Naive thymus-derived CD8-positive, alpha-beta T cell (primary cell): ENCODE measurements at regions not wholly inside any gene's neighbourhood (a gene's known extent, or its start where the extent isn't known, plus 50 kb on each side); places are given as distances from the start of the nearest gene placed in this dataset.

Source experiments
- ATAC-seq, 2 donors: fragments of 150-1000 bp; cut with Tn5 transposase in 1 of 2; sonication (Bioruptor Pico), chemical (Tn5 transposase) in 1 of 2; 1 replicate in 1 of 2; 2 replicates in 1 of 2; pipeline ENCODE4 v1.10.0; 2021; ENCODE audit warnings: mild to moderate bottlenecking in 2 of 2, moderate library complexity in 2 of 2
- POLR2A ChIA-PET: fragments of 350-600 bp; sonication (Branson Sonifier 250); formaldehyde crosslinking; loops from one replicate; lab custom pipeline; 2021; ENCODE audit warnings: antibody characterized with exemption; lab: Charles Lee
- DNase-seq, 10 donors: peaks; one replicate each; pipeline versions ENCODE4 v3.0.0 to v3.0.0-alpha.2; 2020 to 2022
- H3K27ac Mint-ChIP-seq, 10 donors: one replicate each; pipeline ENCODE4 v1.8.0; 2020 to 2022; ENCODE audit warnings: mild to moderate bottlenecking in 10 of 10, mixed read lengths in 10 of 10, moderate library complexity in 4 of 10, inconsistent platforms in 1 of 10
- H3K27me3 Mint-ChIP-seq, 5 donors: one replicate each; pipeline ENCODE4 v1.8.0; 2021 to 2022; ENCODE audit warnings: mixed read lengths in 5 of 5
- H3K36me3 Mint-ChIP-seq, 3 donors: one replicate each; pipeline ENCODE4 v1.8.0; 2020 to 2022; ENCODE audit warnings: mixed read lengths in 3 of 3, mild to moderate bottlenecking in 2 of 3, inconsistent platforms in 1 of 3
- H3K4me1 Mint-ChIP-seq, 4 donors: one replicate each; pipeline ENCODE4 v1.8.0; 2021 to 2022; ENCODE audit warnings: mixed read lengths in 4 of 4
- H3K4me3 Mint-ChIP-seq, 10 donors: one replicate each; pipeline ENCODE4 v1.8.0; 2020 to 2022; ENCODE audit warnings: mild to moderate bottlenecking in 10 of 10, mixed read lengths in 10 of 10, moderate library complexity in 6 of 10, inconsistent platforms in 1 of 10
- H3K9me3 Mint-ChIP-seq, 9 donors: one replicate each; pipeline ENCODE4 v1.8.0; 2020 to 2022; ENCODE audit warnings: mixed read lengths in 9 of 9, mild to moderate bottlenecking in 3 of 9, inconsistent platforms in 1 of 9, moderate library complexity in 1 of 9

GRCh38 chr21:18089786-18090185, 154.8 kb upstream of the CHODL start:
- H3K4me1 Mint-ChIP-seq = no peaks in the 10 kb centered on the region
- POLR2A ChIA-PET = no interaction called here
- H3K4me3 Mint-ChIP-seq = no peak overlapping the region
- H3K27me3 Mint-ChIP-seq = peaks cover 0 to 6% (median 0%) of the 10 kb centered on the region in 5 donors
- no peak overlapping the region for H3K27ac Mint-ChIP-seq
- ATAC-seq = no peak
- H3K36me3 Mint-ChIP-seq = peaks cover 0 to 50% (median 0%) of the 10 kb centered on the region in 3 donors
- no peak for DNase-seq
- peaks cover 18 to 70% (median 48%) of the 10 kb centered on the region in 9 donors for H3K9me3 Mint-ChIP-seq

GRCh38 chr21:18070392-18070791, 174.2 kb upstream of the CHODL start:
- peaks cover 0 to 5% (median 0%) of the 10 kb centered on the region in 9 donors for H3K9me3 Mint-ChIP-seq
- H3K4me1 Mint-ChIP-seq = no peaks in the 10 kb centered on the region
- H3K36me3 Mint-ChIP-seq = no peaks in the 10 kb centered on the region
- ATAC-seq (no peak), DNase-seq (no peak)
- POLR2A ChIA-PET = no interaction called here
- peaks cover 0 to 2% (median 0%) of the 10 kb centered on the region in 5 donors for H3K27me3 Mint-ChIP-seq
- H3K4me3 Mint-ChIP-seq = no peak overlapping the region
- H3K27ac Mint-ChIP-seq = no peak overlapping the region

- Mint-ChIP-seq H3K36me3 (no peaks in the 10 kb centered on the region), H3K4me1 (no peaks in the 10 kb centered on the region), H3K27me3 (peaks cover 0 to 2% (median 0%) of the 10 kb centered on the region in 5 donors), H3K4me3 (no peak overlapping the region), H3K9me3 (peaks cover 0 to 5% (median 0%) of the 10 kb centered on the region in 9 donors), H3K27ac (no peak overlapping the region)
- POLR2A ChIA-PET = no interaction called here
- DNase-seq (no peak), ATAC-seq (no peak)
These were observed 174.8 kb upstream of the CHODL start for GRCh38 chr21:18069875-18070274.

GRCh38 chr21:18060402-18060801, 184.2 kb upstream of the CHODL start:
- Mint-ChIP-seq H3K9me3 (peaks cover 0 to 8% (median 0%) of the 10 kb centered on the region in 9 donors), H3K27ac (no peak overlapping the region), H3K27me3 (peaks cover 0 to 6% (median 1%) of the 10 kb centered on the region in 5 donors), H3K4me1 (no peaks in the 10 kb centered on the region), H3K4me3 (no peak overlapping the region), H3K36me3 (peaks cover 0 to 7% (median 0%) of the 10 kb centered on the region in 3 donors)
- POLR2A ChIA-PET = no interaction called here
- DNase-seq = no peak
- ATAC-seq = no peak

- no peak for ATAC-seq
- H3K27ac Mint-ChIP-seq = no peak overlapping the region
- no peak overlapping the region for H3K4me3 Mint-ChIP-seq
- POLR2A ChIA-PET = no interaction called here
- no peaks in the 10 kb centered on the region for H3K4me1 Mint-ChIP-seq
- H3K9me3 Mint-ChIP-seq = peaks cover 0 to 6% (median 0%) of the 10 kb centered on the region in 9 donors
- DNase-seq = no peak
- H3K36me3 Mint-ChIP-seq = peaks cover 0 to 7% (median 0%) of the 10 kb centered on the region in 3 donors
- peaks cover 0 to 6% (median 1%) of the 10 kb centered on the region in 5 donors for H3K27me3 Mint-ChIP-seq
These were observed 185.8 kb upstream of the CHODL start for GRCh38 chr21:18058731-18059398.

- Mint-ChIP-seq H3K4me3 (no peak overlapping the region), H3K27me3 (peaks cover 0 to 4% (median 1%) of the 10 kb centered on the region in 5 donors), H3K9me3 (peaks cover 0 to 4% (median 0%) of the 10 kb centered on the region in 9 donors), H3K27ac (no peak overlapping the region), H3K36me3 (no peaks in the 10 kb centered on the region), H3K4me1 (no peaks in the 10 kb centered on the region)
- POLR2A ChIA-PET = no interaction called here
- ATAC-seq = no peak
- DNase-seq = no peak
These were observed 191.5 kb upstream of the CHODL start for GRCh38 chr21:18053151-18053550.

GRCh38 chr21:18049461-18049860, 195.2 kb upstream of the CHODL start:
- DNase-seq (no peak), ATAC-seq (no peak)
- peaks cover 0 to 4% (median 0%) of the 10 kb centered on the region in 9 donors for H3K9me3 Mint-ChIP-seq
- peaks cover 0 to 4% (median 1%) of the 10 kb centered on the region in 5 donors for H3K27me3 Mint-ChIP-seq
- H3K4me1 Mint-ChIP-seq = no peaks in the 10 kb centered on the region
- H3K27ac Mint-ChIP-seq = no peak overlapping the region
- no peaks in the 10 kb centered on the region for H3K36me3 Mint-ChIP-seq
- no peak overlapping the region for H3K4me3 Mint-ChIP-seq
- POLR2A ChIA-PET = no interaction called here

- Mint-ChIP-seq H3K9me3 (no peaks in the 10 kb centered on the region), H3K4me1 (no peaks in the 10 kb centered on the region), H3K36me3 (no peaks in the 10 kb centered on the region), H3K4me3 (no peak overlapping the region), H3K27ac (no peak overlapping the region), H3K27me3 (peaks cover 0 to 2% (median 0%) of the 10 kb centered on the region in 5 donors)
- no peak for DNase-seq
- POLR2A ChIA-PET = no interaction called here
- no peak for ATAC-seq
These were observed 203.6 kb upstream of the CHODL start for GRCh38 chr21:18041012-18041411.

- H3K4me1 Mint-ChIP-seq = no peaks in the 10 kb centered on the region
- no peak for DNase-seq
- H3K27ac Mint-ChIP-seq = no peak overlapping the region
- POLR2A ChIA-PET = no interaction called here
- ATAC-seq = no peak
- peaks cover 0 to 3% (median 0%) of the 10 kb centered on the region in 9 donors for H3K9me3 Mint-ChIP-seq
- H3K36me3 Mint-ChIP-seq = peaks cover 0 to under 1% (median 0%) of the 10 kb centered on the region in 3 donors
- no peak overlapping the region for H3K4me3 Mint-ChIP-seq
- H3K27me3 Mint-ChIP-seq = peaks cover 0 to 6% (median 0%) of the 10 kb centered on the region in 5 donors
These were observed 211.1 kb upstream of the C21orf91 start for GRCh38 chr21:18030248-18030647.

- POLR2A ChIA-PET = no interaction called here
- Mint-ChIP-seq H3K36me3 (no peaks in the 10 kb centered on the region), H3K27me3 (peaks cover 0 to 9% (median 0%) of the 10 kb centered on the region in 5 donors), H3K4me3 (no peak overlapping the region), H3K9me3 (no peaks in the 10 kb centered on the region), H3K4me1 (no peaks in the 10 kb centered on the region), H3K27ac (no peak overlapping the region)
- ATAC-seq (no peak), DNase-seq (no peak)
These were observed 207.2 kb upstream of the C21orf91 start for GRCh38 chr21:18026359-18026758.

GRCh38 chr21:18023711-18024110, 204.6 kb upstream of the C21orf91 start:
- Mint-ChIP-seq H3K4me3 (no peak overlapping the region), H3K27ac (no peak overlapping the region), H3K4me1 (no peaks in the 10 kb centered on the region), H3K9me3 (no peaks in the 10 kb centered on the region), H3K27me3 (peaks cover 0 to 9% (median 0%) of the 10 kb centered on the region in 5 donors), H3K36me3 (no peaks in the 10 kb centered on the region)
- POLR2A ChIA-PET = no interaction called here
- DNase-seq (no peak), ATAC-seq (no peak)

- no peak for DNase-seq
- H3K27ac Mint-ChIP-seq = no peak overlapping the region
- peaks cover 0 to 9% (median 0%) of the 10 kb centered on the region in 5 donors for H3K27me3 Mint-ChIP-seq
- H3K36me3 Mint-ChIP-seq = no peaks in the 10 kb centered on the region
- no peaks in the 10 kb centered on the region for H3K4me1 Mint-ChIP-seq
- no peak overlapping the region for H3K4me3 Mint-ChIP-seq
- H3K9me3 Mint-ChIP-seq = no peaks in the 10 kb centered on the region
- POLR2A ChIA-PET = no interaction called here
- ATAC-seq = no peak
These were observed 204.0 kb upstream of the C21orf91 start for GRCh38 chr21:18023157-18023556.

- ATAC-seq = no peak
- no peak overlapping the region for H3K4me3 Mint-ChIP-seq
- no peak overlapping the region for H3K27ac Mint-ChIP-seq
- no peak for DNase-seq
- H3K27me3 Mint-ChIP-seq = peaks cover 0 to 1% (median 0%) of the 10 kb centered on the region in 5 donors
- POLR2A ChIA-PET = no interaction called here
- no peaks in the 10 kb centered on the region for H3K4me1 Mint-ChIP-seq
- H3K9me3 Mint-ChIP-seq = no peaks in the 10 kb centered on the region
- no peaks in the 10 kb centered on the region for H3K36me3 Mint-ChIP-seq
These were observed 188.0 kb upstream of the C21orf91 start for GRCh38 chr21:18007121-18007520.

GRCh38 chr21:18006691-18007090, 187.5 kb upstream of the C21orf91 start:
- no peak overlapping the region for H3K27ac Mint-ChIP-seq
- no peaks in the 10 kb centered on the region for H3K9me3 Mint-ChIP-seq
- POLR2A ChIA-PET = no interaction called here

More at GRCh38 chr21:18006691-18007090, 187.5 kb upstream of the C21orf91 start:
- Mint-ChIP-seq H3K36me3 (no peaks in the 10 kb centered on the region), H3K27me3 (peaks cover 0 to 1% (median 0%) of the 10 kb centered on the region in 5 donors), H3K4me3 (no peak overlapping the region), H3K4me1 (no peaks in the 10 kb centered on the region)
- no peak for DNase-seq
- no peak for ATAC-seq
